PFSK-1 (cell line): ENCODE measurements at regions not wholly inside any gene's neighbourhood (a gene's known extent, or its start where the extent isn't known, plus 50 kb on each side); places are given as distances from the start of the nearest gene placed in this dataset.

Source experiments
- FOXP2 ChIP-seq: optimal IDR thresholded peaks from 2 replicates; pipeline ENCODE3; 2011; ENCODE audit warnings: borderline replicate concordance, control low read depth, inconsistent platforms; ENCODE audit not compliant: insufficient read depth; ENCODE audit errors: extremely low read length, extremely low read depth
- POLR2AphosphoS5 ChIP-seq: IDR thresholded peaks from 2 replicates; pipeline ENCODE4 v1.6.1; 2012; ENCODE audit warnings: low read depth, mild to moderate bottlenecking, control low read depth, low read length, moderate library complexity
- REST ChIP-seq, 2 experiments: IDR thresholded peaks; 2 replicates each; pipeline versions ENCODE4 v1.6.1 to v1.8.0; 2011 to 2012; ENCODE audit warnings: low read depth in 2 of 2, low read length in 2 of 2, control low read depth in 1 of 2, inconsistent platforms in 1 of 2, mild to moderate bottlenecking in 1 of 2, moderate library complexity in 1 of 2; ENCODE audit not compliant: insufficient read depth in 1 of 2
- SIN3A ChIP-seq: IDR thresholded peaks from 2 replicates; pipeline ENCODE4 v1.6.1; 2012; ENCODE audit warnings: mild to moderate bottlenecking, low read length, moderate library complexity, borderline replicate concordance; ENCODE audit not compliant: insufficient read depth
- TAF1 ChIP-seq: IDR thresholded peaks from 2 replicates; pipeline ENCODE4 v1.6.1; 2012; ENCODE audit warnings: low read length, control low read depth, borderline replicate concordance; ENCODE audit not compliant: insufficient read depth

DNA sequence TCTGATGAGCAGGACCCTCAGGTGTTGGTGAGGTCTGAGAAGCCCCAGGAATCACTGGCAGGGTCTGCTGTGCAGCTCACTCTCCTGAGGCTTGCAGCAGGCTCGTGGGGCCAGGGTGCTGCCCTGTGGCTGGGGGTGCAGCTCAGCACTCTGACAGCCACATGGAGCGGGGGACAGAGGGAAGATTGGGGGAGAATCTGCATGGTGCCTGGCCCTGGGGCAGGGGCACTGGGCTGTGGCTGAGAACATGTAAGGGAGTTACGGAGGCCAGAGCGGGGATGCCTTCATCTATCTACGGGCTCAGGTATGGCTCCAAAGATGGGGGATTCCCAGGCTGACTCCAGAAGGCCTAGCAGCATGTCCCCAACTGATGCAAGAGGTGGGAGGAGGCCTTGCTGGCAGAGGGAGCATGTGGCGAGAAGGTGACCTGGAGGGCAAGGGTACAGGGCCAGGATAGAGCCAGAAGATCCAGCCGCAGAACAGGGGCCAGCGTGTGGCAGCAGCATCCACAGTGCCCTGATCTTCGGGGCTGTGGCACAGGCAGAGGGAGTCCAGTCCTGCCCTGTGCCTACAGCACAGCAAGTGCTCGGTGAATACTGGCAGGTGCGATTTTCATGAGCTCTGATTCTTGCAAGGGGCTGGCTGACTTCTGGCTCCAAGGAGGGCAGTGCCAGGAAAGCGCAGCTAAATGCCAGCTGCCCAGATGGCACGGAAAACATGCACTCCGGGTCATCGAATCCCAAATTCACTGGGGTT is 184.7 kb downstream of the CTTN start:
- TF ChIP-seq TAF1 (no peak), SIN3A (no peak), REST (IDR thresholded peaks at IDR 0.05; ENCODE audit: insufficient read depth in 1 of 2, low read depth in 2 of 2, low read length in 2 of 2) (no peak), POLR2AphosphoS5 (no peak), FOXP2 (no peak)

DNA sequence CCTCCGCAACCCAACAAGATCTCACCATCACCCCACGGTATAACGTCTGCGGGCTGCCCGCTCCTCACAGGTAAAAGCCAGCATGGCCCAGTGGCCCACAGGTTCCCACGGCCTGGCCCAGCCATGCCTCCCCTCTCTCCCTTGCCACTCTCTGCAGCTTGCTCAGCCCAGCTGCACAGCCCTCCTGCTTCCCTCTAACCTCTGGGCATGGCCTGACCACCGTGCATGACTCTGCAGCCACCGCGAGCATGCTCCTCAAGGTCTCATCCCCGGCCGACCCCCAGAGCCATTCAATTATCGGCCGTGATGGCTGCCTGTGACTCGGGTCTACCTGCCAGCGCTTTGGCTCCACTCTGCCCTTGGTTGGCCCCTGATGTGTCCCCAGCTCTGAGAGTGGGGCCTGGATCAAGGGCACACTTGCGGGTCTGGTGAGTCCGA is 185.5 kb downstream of the CTTN start:
- no peak for TF ChIP-seq POLR2AphosphoS5
- no peak for TF ChIP-seq FOXP2

DNA sequence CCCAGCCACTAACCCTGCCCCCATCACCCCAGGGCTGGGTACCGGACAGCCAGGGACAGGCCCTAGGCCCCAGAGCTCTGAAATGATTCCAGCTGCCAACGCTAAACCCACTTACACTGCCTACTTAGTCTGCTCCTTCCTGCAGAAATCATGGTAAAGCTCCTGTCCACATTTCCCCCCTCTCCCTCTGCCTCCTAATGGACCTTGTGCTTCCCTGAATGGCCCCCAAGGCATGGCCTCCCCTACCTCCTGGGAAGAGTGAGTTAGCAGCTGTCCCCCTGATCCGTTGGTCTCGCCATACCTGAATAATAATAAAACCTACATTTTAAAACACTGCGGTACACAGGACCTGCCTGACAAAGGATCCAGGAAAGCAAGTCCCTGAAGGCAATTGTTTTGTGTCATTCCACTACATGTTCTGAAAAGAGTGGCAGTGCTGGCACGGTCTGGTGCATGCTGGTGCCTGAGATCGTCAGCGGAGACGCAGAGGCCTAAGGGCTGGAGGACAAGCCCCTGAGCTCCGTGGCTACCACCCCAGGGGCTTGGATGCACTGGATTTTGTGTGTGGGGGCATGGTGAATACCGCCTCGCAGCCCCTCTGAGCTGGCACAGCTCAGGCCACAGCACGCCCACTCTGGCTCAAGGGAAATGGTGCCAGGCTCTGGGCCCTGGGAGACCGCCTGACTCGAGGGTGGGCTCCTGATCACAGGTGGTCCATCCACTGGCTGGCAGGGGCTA is 186.3 kb downstream of the CTTN start:
- no peak for TF ChIP-seq POLR2AphosphoS5
- TF ChIP-seq TAF1, result no peak
- no peak for TF ChIP-seq REST (IDR thresholded peaks at IDR 0.05; ENCODE audit: insufficient read depth in 1 of 2, low read depth in 2 of 2, low read length in 2 of 2)
- TF ChIP-seq SIN3A, result no peak
- TF ChIP-seq FOXP2, result no peak

GRCh38 chr11:70585236-70585545 is 186.9 kb downstream of the CTTN start:
- no peak for TF ChIP-seq POLR2AphosphoS5
- no peak for TF ChIP-seq SIN3A

- no peak for TF ChIP-seq SIN3A
- TF ChIP-seq TAF1, result no peak
Measured at GRCh38 chr11:70586261-70587074, 188.1 kb downstream of the CTTN start.

DNA sequence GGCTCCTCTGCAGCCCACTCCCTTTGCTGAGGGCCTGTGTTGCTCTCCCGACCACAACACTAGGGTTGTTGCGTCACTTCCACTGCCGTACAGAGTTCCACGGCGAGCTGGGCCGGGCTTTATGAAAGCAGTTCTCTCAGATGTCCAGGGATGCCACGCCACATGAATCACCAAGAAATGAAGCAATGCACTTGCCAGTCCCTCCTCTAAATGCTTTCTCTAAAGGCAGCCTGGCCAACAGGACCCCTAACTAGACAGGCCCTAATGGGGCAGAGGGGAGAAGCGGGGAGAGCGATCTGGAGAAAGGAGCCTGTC is 188.7 kb downstream of the CTTN start:
- TF ChIP-seq TAF1, result no peak
- TF ChIP-seq FOXP2, result no peak
- no peak for TF ChIP-seq POLR2AphosphoS5
- TF ChIP-seq REST (IDR thresholded peaks at IDR 0.05; ENCODE audit: insufficient read depth in 1 of 2, low read depth in 2 of 2, low read length in 2 of 2), result no peak
- no peak for TF ChIP-seq SIN3A
